GM23338 (cell line): ENCODE measurements at regions not wholly inside any gene's neighbourhood (a gene's known extent, or its start where the extent isn't known, plus 50 kb on each side); places are given as distances from the start of the nearest gene placed in this dataset.

Source experiments
- CREB1 ChIP-seq: fragments of 250-450 bp; sonication (Bioruptor Pico); IDR thresholded peaks from 2 replicates; pipeline ENCODE4 v1.5.0; 2020; ENCODE audit warnings: low read depth, mild to moderate bottlenecking, moderate library complexity
- EZH2 ChIP-seq: fragments of 200-600 bp; sonication (generic); IDR thresholded peaks from one replicate; pipeline ENCODE4 v1.8.0; 2017; ENCODE audit warnings: antibody characterized with exemption, mild to moderate bottlenecking, low read depth; ENCODE audit not compliant: unreplicated experiment
- EZH2phosphoT487 ChIP-seq: fragments of 200-600 bp; sonication (generic); IDR thresholded peaks from one replicate; pipeline ENCODE4 v1.8.1; 2018; ENCODE audit warnings: antibody characterized with exemption; ENCODE audit not compliant: unreplicated experiment
- JUNB ChIP-seq: IDR thresholded peaks from one replicate; pipeline ENCODE4 v1.6.1; 2016; ENCODE audit warnings: antibody characterized with exemption; ENCODE audit not compliant: unreplicated experiment
- NANOG ChIP-seq: IDR thresholded peaks from 2 replicates; pipeline ENCODE4 v1.6.1; 2016; ENCODE audit warnings: antibody characterized with exemption, borderline replicate concordance
- POLR2AphosphoS5 ChIP-seq: IDR thresholded peaks from 2 replicates; pipeline ENCODE4 v1.6.1; 2016; ENCODE audit warnings: antibody characterized with exemption, low read depth
- STAT1 ChIP-seq: IDR thresholded peaks from one replicate; pipeline ENCODE4 v1.6.1; 2016; ENCODE audit warnings: antibody characterized with exemption; ENCODE audit not compliant: unreplicated experiment
- ZNF114 ChIP-seq: fragments of 250-450 bp; sonication (Bioruptor Pico); IDR thresholded peaks from 2 replicates; pipeline ENCODE4 v1.5.0; 2020; ENCODE audit warnings: mild to moderate bottlenecking, moderate library complexity
- ZNF331 ChIP-seq: fragments of 250-450 bp; sonication (Bioruptor Pico); IDR thresholded peaks from 2 replicates; pipeline ENCODE4 v1.5.0; 2020; ENCODE audit warnings: low read depth, mild to moderate bottlenecking, moderate library complexity
- TF ChIP-seq, protein P1 (sequence below): IDR thresholded peaks from one replicate; pipeline ENCODE4 v1.6.1; 2018; ENCODE audit warnings: antibody characterized with exemption; ENCODE audit not compliant: unreplicated experiment
- TF ChIP-seq, protein P2 (sequence below), 2 experiments: fragments of 200-600 bp in 1 of 2; sonication (generic) in 1 of 2; conservative IDR thresholded peaks; 2 replicates each; pipeline versions ENCODE4 v1.5.1 to v1.6.1; 2016 to 2017; ENCODE audit warnings: antibody characterized with exemption in 2 of 2, low read depth in 2 of 2, mild to moderate bottlenecking in 2 of 2, moderate library complexity in 1 of 2
- TF ChIP-seq, protein P3 (sequence below): IDR thresholded peaks from 2 replicates; pipeline ENCODE4 v1.6.1; 2016; ENCODE audit warnings: antibody characterized with exemption

- TF ChIP-seq EZH2phosphoT487 (no peak), STAT1 (no peak), EZH2 (no peak), JUNB (no peak), POLR2AphosphoS5 (no peak), CREB1 (no peak), NANOG (no peak), ZNF331 (CRISPR knock-in tag) (no peak), ZNF114 (CRISPR knock-in tag) (no peak)
- TF ChIP-seq, protein P1, sequence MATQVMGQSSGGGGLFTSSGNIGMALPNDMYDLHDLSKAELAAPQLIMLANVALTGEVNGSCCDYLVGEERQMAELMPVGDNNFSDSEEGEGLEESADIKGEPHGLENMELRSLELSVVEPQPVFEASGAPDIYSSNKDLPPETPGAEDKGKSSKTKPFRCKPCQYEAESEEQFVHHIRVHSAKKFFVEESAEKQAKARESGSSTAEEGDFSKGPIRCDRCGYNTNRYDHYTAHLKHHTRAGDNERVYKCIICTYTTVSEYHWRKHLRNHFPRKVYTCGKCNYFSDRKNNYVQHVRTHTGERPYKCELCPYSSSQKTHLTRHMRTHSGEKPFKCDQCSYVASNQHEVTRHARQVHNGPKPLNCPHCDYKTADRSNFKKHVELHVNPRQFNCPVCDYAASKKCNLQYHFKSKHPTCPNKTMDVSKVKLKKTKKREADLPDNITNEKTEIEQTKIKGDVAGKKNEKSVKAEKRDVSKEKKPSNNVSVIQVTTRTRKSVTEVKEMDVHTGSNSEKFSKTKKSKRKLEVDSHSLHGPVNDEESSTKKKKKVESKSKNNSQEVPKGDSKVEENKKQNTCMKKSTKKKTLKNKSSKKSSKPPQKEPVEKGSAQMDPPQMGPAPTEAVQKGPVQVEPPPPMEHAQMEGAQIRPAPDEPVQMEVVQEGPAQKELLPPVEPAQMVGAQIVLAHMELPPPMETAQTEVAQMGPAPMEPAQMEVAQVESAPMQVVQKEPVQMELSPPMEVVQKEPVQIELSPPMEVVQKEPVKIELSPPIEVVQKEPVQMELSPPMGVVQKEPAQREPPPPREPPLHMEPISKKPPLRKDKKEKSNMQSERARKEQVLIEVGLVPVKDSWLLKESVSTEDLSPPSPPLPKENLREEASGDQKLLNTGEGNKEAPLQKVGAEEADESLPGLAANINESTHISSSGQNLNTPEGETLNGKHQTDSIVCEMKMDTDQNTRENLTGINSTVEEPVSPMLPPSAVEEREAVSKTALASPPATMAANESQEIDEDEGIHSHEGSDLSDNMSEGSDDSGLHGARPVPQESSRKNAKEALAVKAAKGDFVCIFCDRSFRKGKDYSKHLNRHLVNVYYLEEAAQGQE: no peak
- TF ChIP-seq, protein P2, sequence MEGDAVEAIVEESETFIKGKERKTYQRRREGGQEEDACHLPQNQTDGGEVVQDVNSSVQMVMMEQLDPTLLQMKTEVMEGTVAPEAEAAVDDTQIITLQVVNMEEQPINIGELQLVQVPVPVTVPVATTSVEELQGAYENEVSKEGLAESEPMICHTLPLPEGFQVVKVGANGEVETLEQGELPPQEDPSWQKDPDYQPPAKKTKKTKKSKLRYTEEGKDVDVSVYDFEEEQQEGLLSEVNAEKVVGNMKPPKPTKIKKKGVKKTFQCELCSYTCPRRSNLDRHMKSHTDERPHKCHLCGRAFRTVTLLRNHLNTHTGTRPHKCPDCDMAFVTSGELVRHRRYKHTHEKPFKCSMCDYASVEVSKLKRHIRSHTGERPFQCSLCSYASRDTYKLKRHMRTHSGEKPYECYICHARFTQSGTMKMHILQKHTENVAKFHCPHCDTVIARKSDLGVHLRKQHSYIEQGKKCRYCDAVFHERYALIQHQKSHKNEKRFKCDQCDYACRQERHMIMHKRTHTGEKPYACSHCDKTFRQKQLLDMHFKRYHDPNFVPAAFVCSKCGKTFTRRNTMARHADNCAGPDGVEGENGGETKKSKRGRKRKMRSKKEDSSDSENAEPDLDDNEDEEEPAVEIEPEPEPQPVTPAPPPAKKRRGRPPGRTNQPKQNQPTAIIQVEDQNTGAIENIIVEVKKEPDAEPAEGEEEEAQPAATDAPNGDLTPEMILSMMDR (conservative IDR thresholded peaks at IDR 0.05; ENCODE audit: low read depth in 2 of 2): no peak
- TF ChIP-seq, protein P3, sequence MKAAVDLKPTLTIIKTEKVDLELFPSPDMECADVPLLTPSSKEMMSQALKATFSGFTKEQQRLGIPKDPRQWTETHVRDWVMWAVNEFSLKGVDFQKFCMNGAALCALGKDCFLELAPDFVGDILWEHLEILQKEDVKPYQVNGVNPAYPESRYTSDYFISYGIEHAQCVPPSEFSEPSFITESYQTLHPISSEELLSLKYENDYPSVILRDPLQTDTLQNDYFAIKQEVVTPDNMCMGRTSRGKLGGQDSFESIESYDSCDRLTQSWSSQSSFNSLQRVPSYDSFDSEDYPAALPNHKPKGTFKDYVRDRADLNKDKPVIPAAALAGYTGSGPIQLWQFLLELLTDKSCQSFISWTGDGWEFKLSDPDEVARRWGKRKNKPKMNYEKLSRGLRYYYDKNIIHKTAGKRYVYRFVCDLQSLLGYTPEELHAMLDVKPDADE: no peak
These were observed 68.5 kb upstream of the CHST9 start for GRCh38 chr18:27253571-27253970.
